ENCODE measurements at regions not wholly inside any gene's neighbourhood (a gene's known extent, or its start where the extent isn't known, plus 50 kb on each side); places are given as distances from the start of the nearest gene placed in this dataset.

DNA sequence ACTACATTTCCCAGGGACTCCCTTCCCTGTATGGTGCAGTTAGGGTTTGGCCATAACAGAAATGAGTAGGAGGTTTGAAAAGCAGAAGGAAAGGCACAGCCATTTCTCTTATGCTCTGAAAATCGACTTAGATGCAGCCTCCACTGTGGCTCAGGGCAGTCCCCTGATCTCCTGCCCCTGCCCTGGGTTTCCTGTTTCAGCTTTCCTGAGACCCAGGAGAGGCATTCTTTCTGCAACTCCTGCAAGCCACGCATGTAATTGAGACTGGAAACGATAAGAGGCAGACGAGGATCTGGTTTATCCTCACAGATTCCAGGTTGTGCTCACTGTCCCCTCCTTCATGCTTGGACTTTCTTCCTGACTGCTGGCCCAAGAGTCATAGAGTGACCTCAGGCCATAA, 461.2 kb upstream of the VSTM2A start:
- no peaks in the 10 kb centered on the region for H3K36me3 ChIP-seq
- no peaks in the 10 kb centered on the region for H3K9me3 ChIP-seq
- H3K27ac ChIP-seq, result no peak overlapping the region
- DNase-seq (ENCODE audit: low spot score), result no peak
- H3K4me1 ChIP-seq (replicated peaks), result no peaks in the 10 kb centered on the region
- intact Hi-C loops (cut with DNase I), result no loop called here
- H3K27me3 ChIP-seq (replicated peaks; ENCODE audit: insufficient read depth), result no peaks in the 10 kb centered on the region
- no peak overlapping the region for H3K4me3 ChIP-seq
- TF ChIP-seq POLR2A (IDR thresholded peaks at IDR 0.05), result no peak
- no peak for TF ChIP-seq POLR2AphosphoS5 (IDR thresholded peaks at IDR 0.05)
- TF ChIP-seq, protein P1, sequence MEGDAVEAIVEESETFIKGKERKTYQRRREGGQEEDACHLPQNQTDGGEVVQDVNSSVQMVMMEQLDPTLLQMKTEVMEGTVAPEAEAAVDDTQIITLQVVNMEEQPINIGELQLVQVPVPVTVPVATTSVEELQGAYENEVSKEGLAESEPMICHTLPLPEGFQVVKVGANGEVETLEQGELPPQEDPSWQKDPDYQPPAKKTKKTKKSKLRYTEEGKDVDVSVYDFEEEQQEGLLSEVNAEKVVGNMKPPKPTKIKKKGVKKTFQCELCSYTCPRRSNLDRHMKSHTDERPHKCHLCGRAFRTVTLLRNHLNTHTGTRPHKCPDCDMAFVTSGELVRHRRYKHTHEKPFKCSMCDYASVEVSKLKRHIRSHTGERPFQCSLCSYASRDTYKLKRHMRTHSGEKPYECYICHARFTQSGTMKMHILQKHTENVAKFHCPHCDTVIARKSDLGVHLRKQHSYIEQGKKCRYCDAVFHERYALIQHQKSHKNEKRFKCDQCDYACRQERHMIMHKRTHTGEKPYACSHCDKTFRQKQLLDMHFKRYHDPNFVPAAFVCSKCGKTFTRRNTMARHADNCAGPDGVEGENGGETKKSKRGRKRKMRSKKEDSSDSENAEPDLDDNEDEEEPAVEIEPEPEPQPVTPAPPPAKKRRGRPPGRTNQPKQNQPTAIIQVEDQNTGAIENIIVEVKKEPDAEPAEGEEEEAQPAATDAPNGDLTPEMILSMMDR (IDR thresholded peaks at IDR 0.05), result no peak
- 45% methylated on average over 4 of the region's 4 CpGs for WGBS

DNA sequence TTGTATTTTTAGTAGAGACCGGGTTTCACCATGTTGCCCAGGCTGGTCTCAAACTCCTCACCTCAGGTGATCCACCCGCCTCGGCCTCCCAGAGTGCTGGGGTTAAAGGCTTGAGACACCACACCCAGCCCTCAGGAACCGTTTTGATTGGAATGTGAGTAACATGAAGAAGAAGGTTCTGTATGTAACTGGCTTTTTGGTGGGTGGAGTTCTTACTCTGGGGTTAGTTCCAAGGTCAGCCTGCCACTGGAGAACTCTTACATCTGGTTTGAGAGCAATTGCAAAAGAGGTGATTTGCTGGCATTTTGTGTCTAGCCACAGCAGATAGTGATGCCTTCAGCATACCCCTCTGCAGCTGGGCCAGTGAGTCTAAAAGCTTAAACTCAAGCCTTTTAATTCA, 457.8 kb upstream of the VSTM2A start:
- no peaks in the 10 kb centered on the region for H3K4me1 ChIP-seq (replicated peaks)
- TF ChIP-seq POLR2A (IDR thresholded peaks at IDR 0.05) (no peak), POLR2AphosphoS5 (IDR thresholded peaks at IDR 0.05) (no peak)
- TF ChIP-seq, protein P1 (IDR thresholded peaks at IDR 0.05), result no peak
- intact Hi-C loops (cut with DNase I), result no loop called here
- no peak overlapping the region for H3K27ac ChIP-seq
- WGBS, result 81% methylated on average over 4 of the region's 4 CpGs
- H3K4me3 ChIP-seq, result no peak overlapping the region
- H3K9me3 ChIP-seq, result no peaks in the 10 kb centered on the region
- no peak for DNase-seq (ENCODE audit: low spot score)
- no peaks in the 10 kb centered on the region for H3K36me3 ChIP-seq
- no peaks in the 10 kb centered on the region for H3K27me3 ChIP-seq (replicated peaks; ENCODE audit: insufficient read depth)

DNA sequence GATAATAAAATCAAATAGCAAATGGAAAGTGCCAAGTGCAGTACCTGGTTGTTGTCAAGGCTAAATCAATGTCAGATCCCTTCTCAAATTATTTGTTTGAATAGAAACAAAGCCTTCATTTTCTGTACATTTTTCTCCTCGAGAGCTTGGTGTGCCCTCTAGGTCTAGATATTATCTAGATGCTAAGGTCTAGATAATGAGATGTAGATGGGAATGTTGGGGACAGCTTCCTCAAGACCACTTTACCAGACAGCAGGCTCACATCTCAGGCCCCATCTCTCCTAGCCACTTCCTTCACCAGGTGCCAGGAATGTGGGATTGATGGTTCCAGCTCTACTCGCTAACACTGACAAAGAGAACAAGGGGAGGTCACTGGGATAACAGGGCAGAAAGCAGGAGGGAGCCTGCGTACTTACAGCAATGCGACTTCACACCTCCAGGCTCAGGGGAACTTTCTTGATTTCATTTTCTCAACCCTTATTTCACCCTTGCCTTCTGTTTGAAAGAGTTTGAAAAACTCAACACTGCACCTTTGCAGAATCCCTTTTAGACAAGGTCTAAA, 451.4 kb upstream of the VSTM2A start:
- Histone ChIP-seq H3K27me3 (replicated peaks; ENCODE audit: insufficient read depth) (no peaks in the 10 kb centered on the region), H3K4me3 (no peak overlapping the region), H3K27ac (no peak overlapping the region), H3K4me1 (replicated peaks) (no peaks in the 10 kb centered on the region), H3K9me3 (no peaks in the 10 kb centered on the region), H3K36me3 (no peaks in the 10 kb centered on the region)
- intact Hi-C loops (cut with DNase I), result no loop called here
- WGBS, result 77% methylated on average over 4 of the region's 4 CpGs
- no peak for DNase-seq (ENCODE audit: low spot score)
- TF ChIP-seq POLR2A (IDR thresholded peaks at IDR 0.05), result no peak
- TF ChIP-seq, protein P1 (IDR thresholded peaks at IDR 0.05), result no peak
- no peak for TF ChIP-seq POLR2AphosphoS5 (IDR thresholded peaks at IDR 0.05)

DNA sequence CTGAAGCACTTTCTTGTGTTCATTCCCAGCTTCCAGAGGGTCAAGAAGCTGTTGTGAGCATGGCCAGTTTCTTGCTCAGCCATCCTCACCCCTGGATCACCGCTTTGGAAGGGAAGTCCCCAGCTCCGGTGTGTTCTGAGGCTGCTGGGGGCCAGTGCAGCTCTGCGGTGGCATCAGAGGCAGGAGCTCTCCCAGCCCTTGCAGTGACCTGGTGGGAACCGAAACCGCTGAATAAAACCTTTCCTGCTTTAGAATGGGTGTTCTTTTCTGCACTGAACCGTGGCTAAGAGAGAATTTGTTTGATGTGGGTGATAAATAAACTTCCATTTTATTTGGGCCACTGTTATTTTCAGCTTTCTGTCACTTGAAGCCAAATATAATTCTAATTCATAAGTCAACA, 450.9 kb upstream of the VSTM2A start:
- TF ChIP-seq, protein P1 (IDR thresholded peaks at IDR 0.05), result no peak
- TF ChIP-seq POLR2A (IDR thresholded peaks at IDR 0.05) (no peak), POLR2AphosphoS5 (IDR thresholded peaks at IDR 0.05) (no peak)
- H3K4me3 ChIP-seq, result no peak overlapping the region
- H3K27ac ChIP-seq, result no peak overlapping the region
- H3K27me3 ChIP-seq (replicated peaks; ENCODE audit: insufficient read depth), result no peaks in the 10 kb centered on the region
- H3K9me3 ChIP-seq, result no peaks in the 10 kb centered on the region
- H3K4me1 ChIP-seq (replicated peaks), result no peaks in the 10 kb centered on the region
- WGBS, result 85% methylated on average over 6 of the region's 6 CpGs
- H3K36me3 ChIP-seq, result no peaks in the 10 kb centered on the region
- intact Hi-C loops (cut with DNase I), result no loop called here
- DNase-seq (ENCODE audit: low spot score), result no peak

DNA sequence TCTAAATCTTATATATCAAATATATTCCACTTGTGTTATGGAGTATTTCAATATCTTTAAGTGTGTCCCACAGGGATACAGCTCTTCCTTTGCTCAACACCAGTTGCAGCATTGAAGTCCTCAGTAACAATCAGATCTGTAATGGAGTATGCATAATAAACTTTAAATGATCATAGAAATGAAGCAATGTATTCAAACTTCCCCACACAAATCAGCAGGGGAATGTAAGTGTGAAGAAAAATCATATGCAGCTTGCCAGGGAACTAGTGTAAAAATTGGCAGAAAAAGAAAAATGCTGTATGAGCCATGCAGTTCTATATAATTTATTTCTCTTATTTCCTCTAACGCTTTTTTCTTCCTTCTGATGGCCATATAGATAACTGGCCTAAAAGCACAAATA, 444.3 kb upstream of the VSTM2A start:
- Histone ChIP-seq H3K27me3 (replicated peaks; ENCODE audit: insufficient read depth) (no peaks in the 10 kb centered on the region), H3K4me3 (no peak overlapping the region), H3K4me1 (replicated peaks) (no peaks in the 10 kb centered on the region), H3K36me3 (no peaks in the 10 kb centered on the region), H3K27ac (no peak overlapping the region), H3K9me3 (no peaks in the 10 kb centered on the region)
- intact Hi-C loops (cut with DNase I), result no loop called here
- WGBS, result 60% methylated on average over 1 of the region's 1 CpG
- TF ChIP-seq, protein P1 (IDR thresholded peaks at IDR 0.05), result no peak
- TF ChIP-seq POLR2AphosphoS5 (IDR thresholded peaks at IDR 0.05) (no peak), POLR2A (IDR thresholded peaks at IDR 0.05) (no peak)
- no peak for DNase-seq (ENCODE audit: low spot score)

All from prostate gland (tissue), 2 donors.